Nephron progenitor cell (in vitro differentiated cells): ENCODE measurements at regions not wholly inside any gene's neighbourhood (a gene's known extent, or its start where the extent isn't known, plus 50 kb on each side); places are given as distances from the start of the nearest gene placed in this dataset.

ENCODE experiments used
- DNase-seq: peaks from one replicate; pipeline ENCODE4 v3.0.0; 2021
- H3K27ac Mint-ChIP-seq: 2 replicates; pipeline ENCODE4 v1.8.0; 2021; ENCODE audit warnings: mild to moderate bottlenecking, moderate library complexity, mixed read lengths
- H3K27me3 Mint-ChIP-seq: 2 replicates; pipeline ENCODE4 v1.8.0; 2021; ENCODE audit warnings: mild to moderate bottlenecking, low read depth, mixed read lengths; ENCODE audit not compliant: poor library complexity
- H3K36me3 Mint-ChIP-seq: 2 replicates; pipeline ENCODE4 v1.8.0; 2021; ENCODE audit warnings: low read depth, mixed read lengths
- H3K4me1 Mint-ChIP-seq: 2 replicates; pipeline ENCODE4 v1.8.0; 2021; ENCODE audit warnings: mixed read lengths
- H3K4me3 Mint-ChIP-seq: 2 replicates; pipeline ENCODE4 v1.8.0; 2021; ENCODE audit warnings: mild to moderate bottlenecking, moderate library complexity, mixed read lengths
- H3K9me3 Mint-ChIP-seq: 2 replicates; pipeline ENCODE4 v1.8.0; 2021; ENCODE audit warnings: mild to moderate bottlenecking, moderate library complexity, mixed read lengths
- CTCF ChIP-seq: fragments of 200-600 bp; sonication (generic); IDR thresholded peaks from 2 replicates; pipeline ENCODE4 v1.5.0; 2021; ENCODE audit warnings: antibody characterized with exemption

GRCh38 chr9:106621313-106622163 is 241.4 kb upstream of the ZNF462 start:
- H3K27ac Mint-ChIP-seq, result peak overlapping the region; percentile 43
- peak overlapping the region; percentile 59 for H3K4me3 Mint-ChIP-seq

GRCh38 chr9:106622164-106622487 is 240.8 kb upstream of the ZNF462 start:
- Mint-ChIP-seq H3K9me3 (no peaks in the 10 kb centered on the region), H3K4me1 (peaks cover 33% of the 10 kb centered on the region), H3K27ac (peak overlapping the region; percentile 7), H3K4me3 (no peak overlapping the region), H3K27me3 (peaks cover 6% of the 10 kb centered on the region), H3K36me3 (no peaks in the 10 kb centered on the region)
- no peak for DNase-seq
- no peak for TF ChIP-seq CTCF

More at GRCh38 chr9:106621313-106622163, 241.4 kb upstream of the ZNF462 start:
- H3K4me1 Mint-ChIP-seq, result peaks cover 28% of the 10 kb centered on the region
- H3K27me3 Mint-ChIP-seq, result peaks cover 6% of the 10 kb centered on the region
- no peaks in the 10 kb centered on the region for H3K9me3 Mint-ChIP-seq
- no peak for DNase-seq
- no peak for TF ChIP-seq CTCF
- H3K36me3 Mint-ChIP-seq, result no peaks in the 10 kb centered on the region

DNA sequence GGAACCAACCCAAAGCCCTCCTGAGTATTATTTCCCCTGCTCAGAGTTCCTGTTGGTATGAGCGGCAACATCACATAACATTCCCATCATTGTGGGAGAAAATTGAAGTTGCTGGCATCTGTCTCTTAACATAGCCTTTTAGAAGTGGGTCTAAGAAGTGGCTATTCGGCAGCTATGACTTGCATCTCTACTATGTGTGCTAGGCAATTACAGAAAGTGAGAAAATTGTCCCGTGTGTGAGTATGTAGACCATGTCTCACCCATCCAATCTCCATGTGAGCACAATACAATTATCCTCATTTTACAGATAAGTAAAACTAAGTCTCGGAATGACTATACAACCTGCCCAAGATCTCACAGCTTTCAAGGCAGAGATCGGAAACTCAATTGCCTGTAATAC is 239.4 kb upstream of the ZNF462 start:
- no peak for TF ChIP-seq CTCF

GRCh38 chr9:106625259-106625789 is 237.6 kb upstream of the ZNF462 start:
- no peaks in the 10 kb centered on the region for H3K36me3 Mint-ChIP-seq

More for the DNA sequence above, 239.4 kb upstream of the ZNF462 start:
- Mint-ChIP-seq H3K9me3 (no peaks in the 10 kb centered on the region), H3K36me3 (no peaks in the 10 kb centered on the region), H3K27ac (no peak overlapping the region), H3K27me3 (peaks cover 6% of the 10 kb centered on the region), H3K4me3 (no peak overlapping the region), H3K4me1 (peaks cover 33% of the 10 kb centered on the region)
- no peak for DNase-seq

DNA sequence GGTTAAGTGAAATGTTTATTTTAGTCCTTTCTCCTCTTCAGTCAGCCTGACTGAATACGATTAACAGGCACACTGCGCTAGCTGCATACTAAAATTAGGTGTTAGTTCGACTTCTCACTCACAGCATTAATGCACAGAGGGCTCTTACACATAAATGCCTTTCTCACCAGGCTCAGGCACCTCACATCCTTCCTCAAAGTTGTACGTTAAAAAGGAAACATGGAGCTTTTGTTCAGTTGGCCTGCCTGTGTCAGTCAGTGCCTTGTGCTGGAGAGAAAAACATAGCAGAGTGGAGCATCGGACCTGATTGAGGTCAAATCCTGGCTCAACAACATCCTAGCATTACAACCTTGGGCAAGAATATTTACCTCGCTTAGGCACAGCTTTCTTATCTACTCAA is 236.0 kb upstream of the ZNF462 start:
- DNase-seq, result no peak
- Mint-ChIP-seq H3K4me3 (no peak overlapping the region), H3K4me1 (peaks cover 16% of the 10 kb centered on the region), H3K27me3 (no peaks in the 10 kb centered on the region), H3K27ac (no peak overlapping the region), H3K36me3 (no peaks in the 10 kb centered on the region), H3K9me3 (no peaks in the 10 kb centered on the region)
- no peak for TF ChIP-seq CTCF

More at GRCh38 chr9:106625259-106625789, 237.6 kb upstream of the ZNF462 start:
- H3K27me3 Mint-ChIP-seq, result no peaks in the 10 kb centered on the region
- no peak overlapping the region for H3K4me3 Mint-ChIP-seq
- no peak overlapping the region for H3K27ac Mint-ChIP-seq
- DNase-seq, result no peak
- no peaks in the 10 kb centered on the region for H3K9me3 Mint-ChIP-seq
- TF ChIP-seq CTCF, result no peak
- H3K4me1 Mint-ChIP-seq, result peaks cover 32% of the 10 kb centered on the region

DNA sequence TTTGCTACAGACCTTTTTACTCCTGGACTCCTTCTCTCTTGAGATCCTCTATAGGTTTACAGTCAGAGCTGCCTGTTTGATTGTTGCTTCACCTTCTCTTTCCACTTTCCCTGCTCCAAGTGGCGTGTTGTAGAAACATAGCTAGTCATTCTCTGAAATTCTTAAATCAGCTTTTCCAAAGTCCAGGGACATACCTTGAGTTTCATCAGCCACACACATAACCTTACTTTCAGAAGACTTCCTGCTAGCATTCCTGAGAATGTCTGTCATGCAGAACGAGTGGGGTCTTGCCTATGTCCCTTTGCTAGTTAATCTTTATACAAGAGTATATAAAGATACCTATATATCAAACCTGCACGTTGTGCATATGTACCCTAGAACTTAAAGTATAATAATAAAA is 230.3 kb upstream of the ZNF462 start:
- TF ChIP-seq CTCF, result no peak
- H3K4me1 Mint-ChIP-seq, result peaks cover 3% of the 10 kb centered on the region
- H3K27ac Mint-ChIP-seq, result no peak overlapping the region
- no peak overlapping the region for H3K4me3 Mint-ChIP-seq
- H3K27me3 Mint-ChIP-seq, result no peaks in the 10 kb centered on the region
- no peaks in the 10 kb centered on the region for H3K9me3 Mint-ChIP-seq
- no peaks in the 10 kb centered on the region for H3K36me3 Mint-ChIP-seq
- no peak for DNase-seq
